Stimulated activated CD4-positive, alpha-beta T cell treated with anti-CD3 and anti-CD28 coated beads, Interleukin-2, amount 100 ng/mL, for 48 hours (primary cell): ENCODE measurements at regions not wholly inside any gene's neighbourhood (a gene's known extent, or its start where the extent isn't known, plus 50 kb on each side); places are given as distances from the start of the nearest gene placed in this dataset.

Source experiments
- DNase-seq, 2 donors: peaks; one replicate each; pipeline ENCODE4 v3.0.0-alpha.2; 2020

DNA sequence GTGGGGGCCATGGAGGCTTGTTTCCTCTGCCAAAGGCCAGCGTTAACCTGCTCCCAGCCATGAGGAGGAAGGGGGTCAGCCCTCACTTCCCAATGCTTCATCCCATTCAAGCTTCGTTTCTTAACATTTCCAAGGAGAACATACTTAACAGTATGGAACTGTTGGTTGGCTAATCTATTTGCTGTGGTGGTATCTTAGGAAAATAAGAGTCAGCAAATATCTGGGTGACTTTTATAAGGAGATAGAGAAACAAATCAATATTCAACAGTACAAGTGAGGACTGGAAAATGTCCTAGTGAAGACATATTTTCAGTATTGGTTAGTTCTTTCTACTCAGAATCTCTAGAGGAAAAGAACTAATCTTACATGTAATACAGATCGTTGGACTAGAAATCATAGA, 223.8 kb upstream of the ARRDC4 start:
- no peak for DNase-seq

GRCh38 chr15:97745481-97746071, 214.9 kb upstream of the ARRDC4 start:
- peak; percentile 18 to 21 for DNase-seq

GRCh38 chr15:97747342-97747741, 213.2 kb upstream of the ARRDC4 start:
- no peak for DNase-seq

DNA sequence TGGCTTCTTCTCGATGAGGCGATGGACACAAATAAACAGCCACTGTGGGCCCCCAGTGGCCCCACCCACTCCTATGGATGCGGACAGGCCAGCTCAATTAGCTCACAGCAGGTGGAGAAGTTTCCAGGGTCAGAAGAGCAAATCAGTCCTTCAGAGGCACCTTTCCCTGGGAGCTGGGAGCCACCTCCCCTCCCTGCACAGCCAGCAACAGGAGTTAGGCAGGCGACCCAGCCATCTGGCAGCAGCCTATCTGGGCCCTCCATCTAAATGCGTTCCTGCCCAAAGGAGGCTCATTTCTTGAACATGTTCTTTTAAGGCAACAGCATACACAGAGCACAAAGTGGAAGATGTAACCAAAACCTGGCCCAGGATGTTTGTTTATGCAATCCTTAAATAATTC, 211.9 kb upstream of the ARRDC4 start:
- DNase-seq, result no peak

DNA sequence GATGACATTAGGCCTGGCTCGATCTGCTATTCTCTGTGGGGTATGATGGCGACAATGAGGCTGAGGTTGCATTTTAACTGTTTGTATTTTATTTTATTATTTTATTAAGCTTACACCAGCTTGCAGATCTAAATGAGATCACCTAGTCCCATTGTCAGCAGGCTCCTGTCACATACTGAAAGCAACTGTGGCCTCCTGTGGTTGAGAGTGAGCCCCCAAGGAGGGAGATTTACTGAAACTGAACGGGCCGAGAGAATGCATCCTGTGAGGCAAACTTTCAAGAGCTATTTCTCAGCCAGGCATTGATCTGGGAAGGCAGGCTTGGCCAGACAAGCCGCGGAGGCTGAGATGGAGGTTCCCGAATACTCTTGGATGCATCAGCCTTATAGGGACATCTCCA, 210.4 kb upstream of the ARRDC4 start:
- no peak for DNase-seq

DNA sequence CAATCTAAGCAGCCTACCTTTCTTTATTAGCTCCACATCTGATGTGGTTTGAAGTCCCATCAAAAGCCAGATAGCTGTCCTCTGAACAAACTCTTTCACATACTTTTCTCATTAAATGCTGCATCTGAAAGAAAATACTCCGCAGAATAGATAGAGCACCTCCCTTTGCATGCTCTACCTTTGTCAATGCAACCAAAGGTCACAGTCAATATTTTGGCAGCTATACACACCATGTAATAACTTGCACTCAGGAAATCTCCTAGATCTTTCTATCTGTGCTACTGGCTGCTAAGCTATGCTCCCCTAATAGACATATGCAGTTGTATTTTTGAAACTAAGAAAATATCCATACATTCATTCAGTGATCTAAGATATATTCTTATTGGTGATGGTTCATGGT, 204.8 kb upstream of the ARRDC4 start:
- DNase-seq, result no peak

- DNase-seq, result no peak
These were observed 201.1 kb upstream of the ARRDC4 start for GRCh38 chr15:97759363-97759762.

DNA sequence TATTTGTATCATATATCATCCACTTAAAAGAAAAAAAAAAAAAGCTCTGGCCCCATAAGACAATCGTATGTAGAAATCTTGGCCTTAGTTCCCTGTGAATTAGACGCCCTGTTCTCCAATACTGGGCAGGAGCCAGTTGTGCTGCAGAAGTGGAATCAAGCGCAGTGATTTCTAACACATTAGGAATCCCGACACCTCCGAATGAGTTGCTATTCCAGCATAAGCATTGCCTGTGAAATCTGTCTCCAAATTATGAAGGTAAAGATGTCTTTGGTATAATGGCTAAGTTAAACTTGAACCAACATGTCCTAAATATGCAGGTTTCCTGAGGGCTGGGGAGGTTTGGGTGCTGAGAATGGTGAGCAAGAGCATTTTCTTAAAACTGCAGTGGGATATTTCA, 199.4 kb upstream of the ARRDC4 start:
- no peak for DNase-seq

DNA sequence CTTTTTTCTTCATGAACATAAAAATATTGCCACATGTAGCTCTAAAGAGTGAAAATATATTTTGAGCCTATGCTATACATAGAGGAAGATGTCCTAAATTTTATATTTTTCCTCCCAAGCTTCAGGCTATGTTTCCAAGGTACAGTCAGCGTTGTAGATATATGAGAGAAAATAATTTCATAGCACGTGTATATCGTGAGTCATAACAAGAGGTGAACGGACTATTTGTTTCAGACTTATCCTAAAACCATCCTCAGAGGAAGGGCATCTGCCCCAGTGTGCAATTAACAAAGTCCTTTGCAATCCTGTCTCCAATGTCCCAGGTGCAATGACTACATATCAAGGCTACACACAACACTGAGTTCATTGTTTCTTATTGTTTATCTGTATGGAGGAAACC, 177.3 kb upstream of the ARRDC4 start:
- no peak for DNase-seq

DNA sequence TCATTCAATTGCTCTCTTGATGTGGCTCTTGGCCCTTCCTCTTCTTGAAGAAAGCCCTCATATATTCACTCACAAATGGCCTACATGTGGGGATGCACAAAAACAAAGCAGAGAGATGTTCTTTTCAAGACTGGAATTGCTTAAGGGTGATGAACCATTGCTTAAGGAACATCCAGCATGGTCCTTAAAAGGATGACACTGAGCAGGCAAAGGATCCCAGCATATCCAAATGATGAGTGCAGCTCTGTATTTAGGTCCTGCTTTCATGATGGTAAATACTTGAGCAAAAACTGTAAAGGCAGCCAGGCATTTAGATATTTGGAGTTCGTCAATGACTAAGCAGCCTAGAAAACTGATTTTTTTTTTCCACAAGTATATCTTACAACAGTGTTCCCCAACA, 173.8 kb upstream of the ARRDC4 start:
- DNase-seq, result no peak

- DNase-seq, result no peak
These were observed 170.3 kb upstream of the ARRDC4 start for GRCh38 chr15:97790180-97790579.

GRCh38 chr15:97791824-97792792, 168.4 kb upstream of the ARRDC4 start:
- DNase-seq, result no peak

- no peak for DNase-seq
These were observed 155.6 kb upstream of the ARRDC4 start for GRCh38 chr15:97804950-97805349.

DNA sequence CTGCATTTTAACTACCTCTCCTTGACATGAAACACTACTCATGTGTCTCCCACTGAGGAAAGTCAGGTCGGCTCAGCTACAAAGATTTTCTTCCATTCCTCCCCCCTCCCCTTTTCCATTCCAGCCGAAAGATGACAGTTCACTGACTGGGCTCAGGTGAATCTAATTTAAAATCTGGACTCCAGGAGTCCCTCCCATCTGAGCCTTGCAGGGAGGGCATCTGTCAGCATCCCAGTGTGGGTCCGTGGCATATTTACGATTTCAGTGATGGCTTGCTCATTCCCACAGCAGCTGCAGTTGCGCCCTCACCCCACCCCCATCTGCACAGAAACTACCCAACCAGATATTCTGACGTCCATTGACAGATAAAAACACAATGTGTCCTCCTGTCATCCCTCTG, 153.7 kb upstream of the ARRDC4 start:
- DNase-seq, result no peak

DNA sequence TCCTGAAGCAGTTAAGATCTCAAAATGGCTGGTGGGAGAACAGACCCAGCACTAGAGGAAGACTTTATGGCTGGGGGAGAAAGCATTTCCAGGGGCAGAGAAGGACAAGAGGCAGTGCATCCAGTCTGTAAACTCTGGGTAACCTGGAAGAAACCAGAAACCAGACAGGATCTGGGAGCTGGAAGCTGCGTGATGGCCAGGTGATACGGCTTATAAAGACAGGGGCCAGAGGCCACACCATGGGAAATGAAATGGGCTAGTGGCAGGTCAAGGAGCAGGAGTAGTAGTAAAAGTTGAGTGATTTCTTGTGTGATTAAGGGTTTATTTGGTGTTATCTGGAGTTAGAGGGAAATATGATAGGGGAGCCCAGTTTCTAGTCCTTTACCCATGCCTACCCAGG, 144.7 kb upstream of the ARRDC4 start:
- DNase-seq, result no peak

GRCh38 chr15:97817276-97817890, 143.1 kb upstream of the ARRDC4 start:
- DNase-seq, result no peak

DNA sequence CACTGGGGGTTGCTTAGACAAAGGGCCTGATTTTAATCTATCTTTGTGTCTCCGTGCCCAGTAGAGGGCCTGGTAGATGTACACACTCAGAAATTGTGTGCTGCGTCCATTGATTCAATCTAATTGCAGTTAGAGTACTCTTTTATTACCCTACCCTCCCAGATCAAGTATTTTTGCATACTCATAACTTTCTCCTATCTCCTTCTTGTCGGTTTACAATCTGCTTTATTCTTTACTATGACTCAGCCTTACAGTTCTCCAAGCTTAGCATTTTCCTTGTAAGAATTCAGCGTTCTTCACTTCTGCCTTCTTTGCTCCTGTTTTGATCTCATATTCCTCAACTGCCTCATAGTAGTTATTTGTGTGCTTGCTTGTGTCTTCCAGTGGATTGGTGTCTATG, 124.5 kb upstream of the ARRDC4 start:
- no peak for DNase-seq

GRCh38 chr15:97837896-97838295, 122.6 kb upstream of the ARRDC4 start:
- no peak for DNase-seq

DNA sequence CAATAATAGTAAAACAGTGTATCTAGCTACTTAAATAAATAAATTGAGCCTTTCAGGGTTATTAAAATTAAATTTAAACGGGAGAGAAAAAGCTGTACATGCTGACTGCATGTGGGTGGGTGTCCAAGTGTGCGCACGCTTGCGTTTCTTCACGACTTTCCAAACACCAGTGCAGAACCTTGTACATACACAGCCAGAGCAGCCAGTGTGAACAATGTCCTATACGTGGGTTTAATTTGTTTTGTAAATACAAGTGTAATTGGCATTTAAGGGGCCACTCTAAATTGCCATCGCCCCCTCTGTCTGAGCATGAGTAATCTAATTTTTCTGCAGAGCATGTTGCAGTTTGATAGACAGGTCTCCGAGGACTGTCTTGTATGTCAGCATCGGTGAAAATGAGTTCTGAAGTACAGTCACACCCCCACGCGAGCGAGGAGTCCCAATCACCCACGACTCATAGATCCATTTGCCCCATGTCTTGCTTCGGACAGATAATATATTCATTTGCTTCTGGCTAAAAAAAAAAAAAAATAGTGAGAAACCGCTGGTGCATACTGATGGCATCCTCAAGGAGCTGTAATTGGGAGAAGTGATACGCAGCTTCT, 121.8 kb upstream of the ARRDC4 start:
- DNase-seq, result no peak

DNA sequence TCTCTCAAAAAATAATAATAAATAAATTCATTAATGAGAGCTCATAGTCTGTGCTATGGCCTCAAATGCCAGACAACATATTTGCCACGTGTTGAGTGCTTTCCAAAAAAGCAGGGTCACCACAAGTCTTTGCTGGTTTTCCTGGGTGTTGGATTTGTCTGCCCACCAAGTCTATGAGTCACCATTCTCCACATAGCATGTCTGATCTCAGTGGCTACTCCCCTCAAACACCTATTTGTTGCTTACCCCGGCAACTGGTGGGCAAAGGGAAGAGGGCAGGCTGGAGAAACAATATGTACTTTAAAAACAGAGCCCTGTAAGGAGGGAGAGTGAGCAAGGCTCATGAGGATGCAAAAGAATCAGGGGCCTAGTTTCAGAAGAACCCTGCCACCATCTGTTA, 120.0 kb upstream of the ARRDC4 start:
- no peak for DNase-seq

DNA sequence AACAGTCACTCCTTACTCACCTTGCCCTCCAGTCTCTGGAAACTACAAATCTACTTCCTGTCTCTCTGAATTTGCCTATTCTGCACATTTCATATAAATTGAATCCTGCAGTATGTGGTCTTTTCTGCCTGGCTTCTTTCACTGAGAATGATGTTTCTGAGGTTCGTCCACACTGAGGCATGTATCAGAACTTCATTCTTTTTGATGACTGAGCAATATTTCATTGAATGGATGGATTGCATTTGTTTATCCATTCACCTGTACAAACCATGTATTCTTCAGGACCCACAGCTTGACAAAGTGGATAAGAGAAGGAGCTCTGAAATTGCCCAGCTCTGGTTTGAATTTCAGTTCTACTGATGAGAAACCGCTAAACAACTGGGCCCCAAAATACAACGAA, 118.9 kb upstream of the ARRDC4 start:
- no peak for DNase-seq

DNA sequence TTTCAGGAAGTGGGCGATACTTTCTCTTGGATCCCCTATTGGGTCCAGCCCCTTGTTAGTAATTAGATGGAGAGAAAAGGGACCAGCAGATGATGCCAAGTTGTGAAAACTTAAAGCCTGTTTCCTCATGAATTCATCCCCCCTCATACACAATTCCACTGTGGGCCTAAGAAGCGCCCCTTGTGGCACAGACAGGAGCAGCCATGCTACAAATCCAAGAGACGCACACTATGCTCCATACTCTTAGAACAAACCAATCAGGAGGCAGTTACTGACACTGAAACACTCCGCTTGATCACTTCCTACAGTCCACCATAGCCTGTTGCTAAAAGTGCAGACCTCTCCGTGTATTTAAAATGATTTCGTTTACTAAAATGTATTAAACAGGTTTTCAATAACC, 111.3 kb upstream of the ARRDC4 start:
- no peak for DNase-seq

DNA sequence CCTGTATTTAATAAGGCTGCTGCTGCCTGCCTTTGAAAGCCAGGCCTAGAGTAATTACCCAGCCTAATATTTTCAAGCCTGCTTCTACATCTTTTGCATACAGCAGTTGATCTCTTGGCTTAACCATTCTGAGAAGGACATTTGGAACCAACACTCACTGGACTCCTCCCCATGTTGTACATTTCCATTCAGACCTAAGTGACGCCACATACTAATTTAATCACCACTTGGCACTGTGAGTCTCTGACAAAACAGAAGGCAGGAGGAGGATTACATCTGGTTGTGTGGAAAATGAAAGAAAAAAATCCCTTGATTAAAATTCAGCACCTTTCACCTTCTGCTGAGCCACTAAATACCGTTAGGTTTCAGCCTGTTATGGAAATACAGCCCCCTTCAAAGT, 102.2 kb upstream of the ARRDC4 start:
- DNase-seq, result no peak
